ES-I3 (cell line): ENCODE measurements at regions not wholly inside any gene's neighbourhood (a gene's known extent, or its start where the extent isn't known, plus 50 kb on each side); places are given as distances from the start of the nearest gene placed in this dataset.

Experiments
- H3K36me3 ChIP-seq: 2 replicates; pipeline ENCODE4 v1.6.1; 2013; ENCODE audit warnings: mild to moderate bottlenecking, low read length, control low read depth, moderate library complexity; ENCODE audit not compliant: insufficient read depth
- H3K4me1 ChIP-seq: 2 replicates; pipeline ENCODE4 v1.6.1; 2013; ENCODE audit warnings: mild to moderate bottlenecking, control low read depth, low read length; ENCODE audit not compliant: insufficient read depth
- H3K9ac ChIP-seq: 2 replicates; pipeline ENCODE4 v1.6.1; 2013; ENCODE audit warnings: low read depth, mild to moderate bottlenecking, low read length, moderate library complexity
- H3K9me3 ChIP-seq: 2 replicates; pipeline ENCODE4 v1.6.1; 2013; ENCODE audit warnings: mild to moderate bottlenecking, low read length, moderate library complexity; ENCODE audit not compliant: control insufficient read depth, insufficient read depth

GRCh38 chr9:92179286-92180001 is 64.2 kb upstream of the SPTLC1 start:
- Histone ChIP-seq H3K36me3 (no peaks in the 10 kb centered on the region), H3K9ac (no peak overlapping the region)

GRCh38 chr9:92177591-92177990 is 62.4 kb upstream of the SPTLC1 start:
- Histone ChIP-seq H3K36me3 (no peaks in the 10 kb centered on the region), H3K9me3 (peaks cover 7% of the 10 kb centered on the region), H3K4me1 (peaks cover 4% of the 10 kb centered on the region; the same call in 1 of the 2 replicates), H3K9ac (no peak overlapping the region)

More at GRCh38 chr9:92179286-92180001, 64.2 kb upstream of the SPTLC1 start:
- Histone ChIP-seq H3K9me3 (no peaks in the 10 kb centered on the region; the same call in none of the 2 replicates), H3K4me1 (peaks cover 4% of the 10 kb centered on the region; the same call in 1 of the 2 replicates)

- Histone ChIP-seq H3K36me3 (no peaks in the 10 kb centered on the region), H3K9me3 (peaks cover 7% of the 10 kb centered on the region; the same call in 1 of the 2 replicates), H3K9ac (no peak overlapping the region), H3K4me1 (peaks cover 4% of the 10 kb centered on the region; the same call in 1 of the 2 replicates)
Measured at GRCh38 chr9:92176800-92177185, 61.6 kb upstream of the SPTLC1 start.

- Histone ChIP-seq H3K4me1 (peaks cover 4% of the 10 kb centered on the region; the same call in 1 of the 2 replicates), H3K9me3 (peaks cover 7% of the 10 kb centered on the region; the same call in 1 of the 2 replicates), H3K9ac (no peak overlapping the region), H3K36me3 (no peaks in the 10 kb centered on the region)
Measured at GRCh38 chr9:92176068-92176799, 61.0 kb upstream of the SPTLC1 start.

- no peaks in the 10 kb centered on the region; the same call in 1 of the 2 replicates for H3K4me1 ChIP-seq
- peaks cover 7% of the 10 kb centered on the region; the same call in 1 of the 2 replicates for H3K9me3 ChIP-seq
- no peaks in the 10 kb centered on the region for H3K36me3 ChIP-seq
- H3K9ac ChIP-seq: no peak overlapping the region
Measured at GRCh38 chr9:92175441-92175840, 60.2 kb upstream of the SPTLC1 start.

DNA sequence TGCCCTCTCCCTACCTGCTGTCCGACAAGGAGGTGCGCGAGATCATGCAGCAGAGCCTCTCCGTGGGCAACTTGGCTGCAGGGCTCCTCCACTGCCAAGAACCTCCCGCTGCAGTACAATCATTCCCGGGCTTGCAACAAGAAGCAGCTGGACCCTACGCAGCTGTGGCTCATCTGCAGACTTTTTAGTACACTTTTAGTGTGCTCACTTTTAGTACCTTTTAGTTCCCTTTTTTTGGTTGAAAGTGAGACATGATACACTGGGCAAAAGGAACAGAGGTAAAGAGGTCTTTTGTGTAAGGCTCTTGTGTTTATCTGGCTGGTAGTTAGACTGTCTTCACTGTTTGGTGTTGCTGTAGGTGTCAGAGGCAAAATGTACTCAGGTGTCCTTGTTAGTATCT is 58.1 kb upstream of the SPTLC1 start:
- no peaks in the 10 kb centered on the region for H3K36me3 ChIP-seq
- H3K9ac ChIP-seq: no peak overlapping the region
- peaks cover 7% of the 10 kb centered on the region; the same call in 1 of the 2 replicates for H3K9me3 ChIP-seq
- no peaks in the 10 kb centered on the region; the same call in 1 of the 2 replicates for H3K4me1 ChIP-seq

DNA sequence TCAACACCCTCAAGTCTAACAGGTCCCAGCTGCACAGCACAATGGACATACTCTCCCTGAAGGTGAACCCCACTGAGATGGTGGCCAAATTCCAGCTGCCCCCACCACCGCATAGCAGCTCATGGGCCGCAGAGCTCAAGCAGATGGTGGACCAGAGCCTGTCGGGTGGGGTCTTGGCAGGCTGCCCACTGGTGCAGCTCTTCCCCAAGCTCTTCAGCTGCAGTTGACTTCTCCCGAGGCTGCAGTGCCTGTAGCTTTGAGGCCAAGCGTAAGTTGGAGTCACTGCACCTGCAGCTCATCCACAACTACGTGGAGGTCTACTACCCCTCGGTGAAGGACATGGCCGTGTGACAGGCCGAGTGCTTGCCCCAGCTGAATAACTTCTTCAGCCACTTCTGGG is 56.6 kb upstream of the SPTLC1 start:
- Histone ChIP-seq H3K9ac (no peak overlapping the region), H3K9me3 (peaks cover 7% of the 10 kb centered on the region; the same call in 1 of the 2 replicates), H3K36me3 (no peaks in the 10 kb centered on the region), H3K4me1 (no peaks in the 10 kb centered on the region; the same call in 1 of the 2 replicates)

GRCh38 chr9:92171281-92171680 is 56.1 kb upstream of the SPTLC1 start:
- no peaks in the 10 kb centered on the region for H3K4me1 ChIP-seq
- H3K9me3 ChIP-seq: peaks cover 7% of the 10 kb centered on the region; the same call in 1 of the 2 replicates
- H3K36me3 ChIP-seq: no peaks in the 10 kb centered on the region
- no peak overlapping the region for H3K9ac ChIP-seq

DNA sequence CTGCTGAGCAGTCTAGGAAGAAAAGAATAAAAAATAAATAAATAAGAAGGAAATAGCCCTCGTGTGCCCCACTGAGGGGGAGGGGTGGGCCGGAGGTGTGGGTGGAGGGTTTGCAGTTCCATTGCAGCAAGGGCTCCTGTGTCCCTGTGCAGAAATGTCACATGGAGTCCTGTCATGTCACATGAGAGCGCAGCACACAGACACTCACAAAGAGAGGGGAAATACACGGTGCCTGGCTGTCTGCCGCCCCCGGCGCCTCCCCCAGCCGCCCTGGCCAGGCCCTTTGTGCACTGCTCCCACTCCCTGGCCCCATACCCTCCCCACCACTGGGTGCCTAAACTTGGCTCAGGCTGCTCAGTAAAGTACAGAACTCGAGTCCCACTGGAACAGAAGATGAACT is 55.6 kb upstream of the SPTLC1 start:
- no peaks in the 10 kb centered on the region for H3K36me3 ChIP-seq
- H3K4me1 ChIP-seq: no peaks in the 10 kb centered on the region
- H3K9me3 ChIP-seq: peaks cover 7% of the 10 kb centered on the region; the same call in 1 of the 2 replicates
- H3K9ac ChIP-seq: no peak overlapping the region

DNA sequence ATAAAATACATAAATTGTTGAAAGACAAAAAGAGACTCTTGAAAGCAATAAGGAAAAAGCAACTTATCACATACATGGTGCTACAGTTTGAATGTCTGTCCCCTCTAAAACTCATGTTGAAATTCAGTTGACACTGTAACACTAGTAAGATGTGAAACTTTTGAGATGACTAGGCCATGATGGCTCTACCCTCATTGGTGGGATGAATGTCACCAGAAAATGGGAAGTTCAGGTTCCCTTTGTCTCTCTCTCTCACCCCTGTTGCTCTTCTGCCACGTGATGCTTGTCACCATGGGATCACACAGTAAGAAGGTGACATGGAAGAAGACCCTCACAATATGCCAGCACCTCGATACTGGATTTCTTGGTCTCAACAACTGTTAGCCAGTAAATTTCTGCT is 50.3 kb upstream of the SPTLC1 start:
- Histone ChIP-seq H3K4me1 (no peaks in the 10 kb centered on the region), H3K9me3 (no peaks in the 10 kb centered on the region), H3K9ac (no peak overlapping the region), H3K36me3 (no peaks in the 10 kb centered on the region)
